Suprapubic skin (tissue), 3 donors: ENCODE measurements at regions not wholly inside any gene's neighbourhood (a gene's known extent, or its start where the extent isn't known, plus 50 kb on each side); places are given as distances from the start of the nearest gene placed in this dataset.

Experiments used
- CTCF ChIP-seq, 2 donors: fragments of 200-600 bp in 1 of 2; fragments of 450-650 bp in 1 of 2; sonication (generic) in 1 of 2; IDR thresholded peaks; one replicate each; pipeline ENCODE4 v1.5.1; 2016 to 2019; ENCODE audit warnings: antibody characterized with exemption in 2 of 2, mild to moderate bottlenecking in 1 of 2, moderate library complexity in 1 of 2
- EP300 ChIP-seq: sonication (generic); formaldehyde crosslinking; IDR thresholded peaks from one replicate; pipeline ENCODE4 v1.6.1; 2017; ENCODE audit warnings: antibody characterized with exemption

DNA sequence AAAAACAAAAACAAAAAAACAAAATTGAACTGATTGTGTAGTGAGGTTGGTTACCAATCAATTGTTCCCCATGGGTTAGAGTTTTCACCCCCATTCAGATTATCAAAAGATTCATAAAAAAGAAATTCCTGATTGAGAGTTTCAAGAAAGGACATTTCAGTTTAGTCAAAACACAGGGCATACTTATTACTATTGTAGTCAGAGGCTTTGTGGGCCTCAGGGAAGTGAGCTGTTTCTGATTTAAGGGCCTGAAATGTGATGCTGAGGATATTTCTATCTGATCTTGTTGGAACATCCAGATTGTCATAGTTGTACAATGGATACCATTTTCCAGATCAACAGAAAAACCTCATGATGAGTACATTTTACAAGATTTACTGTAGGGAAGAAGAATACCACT, 368.1 kb upstream of the NETO1 start:
- no peak for TF ChIP-seq CTCF (IDR thresholded peaks at IDR 0.05)
- no peak for TF ChIP-seq EP300
